Adrenal gland (tissue), 5 donors: ENCODE measurements at regions not wholly inside any gene's neighbourhood (a gene's known extent, or its start where the extent isn't known, plus 50 kb on each side); places are given as distances from the start of the nearest gene placed in this dataset.

Source experiments
- POLR2A ChIP-seq, 2 donors: fragments of 450-650 bp; IDR thresholded peaks; one replicate each; pipeline ENCODE4 v1.6.1; 2017; ENCODE audit warnings: antibody characterized with exemption in 2 of 2, mild to moderate bottlenecking in 2 of 2, moderate library complexity in 1 of 2
- TF ChIP-seq, protein P1 (sequence below), 6 experiments: fragments of 450-650 bp in 4 of 6; fragments of 200-600 bp in 2 of 6; sonication (generic) in 1 of 6; IDR thresholded peaks; 1 replicate in 5 of 6; 2 replicates in 1 of 6; pipeline versions ENCODE4 v1.5.1 to v1.8.0; 2016 to 2021; ENCODE audit warnings: antibody characterized with exemption in 6 of 6, mild to moderate bottlenecking in 2 of 6, moderate library complexity in 1 of 6
- donor health status: DM: no; HTN: no; CAD: no.

GRCh38 chr5:124581738-124582560, 164.5 kb downstream of the ZNF608 start:
- no peak for TF ChIP-seq POLR2A (IDR thresholded peaks at IDR 0.05)
- TF ChIP-seq, protein P1, sequence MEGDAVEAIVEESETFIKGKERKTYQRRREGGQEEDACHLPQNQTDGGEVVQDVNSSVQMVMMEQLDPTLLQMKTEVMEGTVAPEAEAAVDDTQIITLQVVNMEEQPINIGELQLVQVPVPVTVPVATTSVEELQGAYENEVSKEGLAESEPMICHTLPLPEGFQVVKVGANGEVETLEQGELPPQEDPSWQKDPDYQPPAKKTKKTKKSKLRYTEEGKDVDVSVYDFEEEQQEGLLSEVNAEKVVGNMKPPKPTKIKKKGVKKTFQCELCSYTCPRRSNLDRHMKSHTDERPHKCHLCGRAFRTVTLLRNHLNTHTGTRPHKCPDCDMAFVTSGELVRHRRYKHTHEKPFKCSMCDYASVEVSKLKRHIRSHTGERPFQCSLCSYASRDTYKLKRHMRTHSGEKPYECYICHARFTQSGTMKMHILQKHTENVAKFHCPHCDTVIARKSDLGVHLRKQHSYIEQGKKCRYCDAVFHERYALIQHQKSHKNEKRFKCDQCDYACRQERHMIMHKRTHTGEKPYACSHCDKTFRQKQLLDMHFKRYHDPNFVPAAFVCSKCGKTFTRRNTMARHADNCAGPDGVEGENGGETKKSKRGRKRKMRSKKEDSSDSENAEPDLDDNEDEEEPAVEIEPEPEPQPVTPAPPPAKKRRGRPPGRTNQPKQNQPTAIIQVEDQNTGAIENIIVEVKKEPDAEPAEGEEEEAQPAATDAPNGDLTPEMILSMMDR (IDR thresholded peaks at IDR 0.05) = no peak
